H9 (cell line): ENCODE measurements at regions not wholly inside any gene's neighbourhood (a gene's known extent, or its start where the extent isn't known, plus 50 kb on each side); places are given as distances from the start of the nearest gene placed in this dataset.

ENCODE experiments used
- DNase-seq: peaks from one replicate; pipeline ENCODE4 v3.0.0-alpha.2; 2017
- H2AFZ ChIP-seq: one replicate; pipeline ENCODE4 v1.6.1; 2013; ENCODE audit warnings: mild to moderate bottlenecking, low read length, control low read depth, moderate library complexity
- H2AK5ac ChIP-seq: 2 replicates; pipeline ENCODE4 v1.6.1; 2013; ENCODE audit warnings: low read length, control low read depth, mixed read lengths; ENCODE audit not compliant: insufficient read length
- H2BK120ac ChIP-seq: one replicate; pipeline ENCODE4 v1.6.1; 2013; ENCODE audit warnings: low read depth, mild to moderate bottlenecking, low read length, control low read depth, inconsistent platforms; ENCODE audit not compliant: poor library complexity, severe bottlenecking
- H2BK12ac ChIP-seq: 2 replicates; pipeline ENCODE4 v1.6.1; 2013; ENCODE audit warnings: low read length, control low read depth, mixed read lengths, low read depth; ENCODE audit not compliant: insufficient read length
- H2BK15ac ChIP-seq: 2 replicates; pipeline ENCODE4 v1.6.1; 2013; ENCODE audit warnings: low read depth, low read length, control low read depth
- H2BK20ac ChIP-seq: one replicate; pipeline ENCODE4 v1.6.1; 2013; ENCODE audit warnings: low read depth, mild to moderate bottlenecking, low read length, control low read depth, inconsistent platforms; ENCODE audit not compliant: poor library complexity, severe bottlenecking
- H2BK5ac ChIP-seq: 2 replicates; pipeline ENCODE4 v1.6.1; 2013; ENCODE audit warnings: low read length, control low read depth, mixed read lengths; ENCODE audit not compliant: insufficient read length
- H3K14ac ChIP-seq: 2 replicates; pipeline ENCODE4 v1.6.1; 2013; ENCODE audit warnings: low read length, control low read depth; ENCODE audit not compliant: insufficient read depth
- H3K18ac ChIP-seq: 2 replicates; pipeline ENCODE4 v1.6.1; 2013; ENCODE audit warnings: low read depth, mild to moderate bottlenecking, mixed read lengths, low read length, control low read depth; ENCODE audit not compliant: insufficient read length
- H3K23ac ChIP-seq: 2 replicates; pipeline ENCODE4 v1.6.1; 2013; ENCODE audit warnings: low read length, control low read depth, mixed read lengths, low read depth; ENCODE audit not compliant: insufficient read length
- H3K23me2 ChIP-seq: 2 replicates; pipeline ENCODE4 v1.6.1; 2013; ENCODE audit warnings: low read depth, mild to moderate bottlenecking, mixed read lengths, low read length, control low read depth; ENCODE audit not compliant: insufficient read length, poor library complexity, severe bottlenecking
- H3K27ac ChIP-seq: 2 replicates; pipeline ENCODE4 v1.5.1; 2013; ENCODE audit warnings: low read length, control low read depth, mixed read lengths, low read depth; ENCODE audit not compliant: insufficient read length
- H3K27me3 ChIP-seq: 2 replicates; pipeline ENCODE4 v1.6.1; 2013; ENCODE audit warnings: low read length, control low read depth, inconsistent platforms; ENCODE audit not compliant: insufficient read depth
- H3K4ac ChIP-seq: 2 replicates; pipeline ENCODE4 v1.6.1; 2013; ENCODE audit warnings: low read depth, mild to moderate bottlenecking, control low read depth, inconsistent platforms, low read length, moderate library complexity
- H3K4me1 ChIP-seq: 2 replicates; pipeline ENCODE4 v1.6.1; 2013; ENCODE audit warnings: low read length, control low read depth, inconsistent platforms; ENCODE audit not compliant: insufficient read depth
- H3K4me2 ChIP-seq: 2 replicates; pipeline ENCODE4 v1.6.1; 2013; ENCODE audit warnings: low read length, control low read depth, mixed read lengths; ENCODE audit not compliant: insufficient read length, insufficient read depth
- H3K56ac ChIP-seq: 2 replicates; pipeline ENCODE4 v1.6.1; 2013; ENCODE audit warnings: low read depth, mild to moderate bottlenecking, mixed read lengths, low read length, control low read depth; ENCODE audit not compliant: insufficient read length
- H3K79me1 ChIP-seq: 2 replicates; pipeline ENCODE4 v1.6.1; 2013; ENCODE audit warnings: low read depth, mild to moderate bottlenecking, moderate library complexity, low read length, control low read depth, inconsistent platforms; ENCODE audit not compliant: insufficient read depth, poor library complexity, severe bottlenecking
- H3K79me2 ChIP-seq: 2 replicates; pipeline ENCODE4 v1.6.1; 2013; ENCODE audit warnings: low read length, control low read depth, inconsistent platforms; ENCODE audit not compliant: insufficient read depth
- H3K9ac ChIP-seq: 2 replicates; pipeline ENCODE4 v1.6.1; 2013; ENCODE audit warnings: low read length, control low read depth, mixed read lengths; ENCODE audit not compliant: insufficient read length; ENCODE audit errors: extremely low read depth
- H3K9me3 ChIP-seq: one replicate; pipeline ENCODE4 v1.6.1; 2013; ENCODE audit warnings: low read depth, low read length, inconsistent platforms; ENCODE audit not compliant: control insufficient read depth
- H3T11ph ChIP-seq: one replicate; pipeline ENCODE4 v1.6.1; 2013; ENCODE audit warnings: mild to moderate bottlenecking, low read length, control low read depth, inconsistent platforms
- H4K20me1 ChIP-seq: one replicate; pipeline ENCODE4 v1.6.1; 2013; ENCODE audit not compliant: control insufficient read depth, insufficient read length, insufficient read depth
- H4K5ac ChIP-seq: 2 replicates; pipeline ENCODE4 v1.6.1; 2013; ENCODE audit warnings: low read depth, mild to moderate bottlenecking, mixed read lengths, low read length, control low read depth; ENCODE audit not compliant: insufficient read length
- H4K8ac ChIP-seq: replicated peaks from 2 replicates; pipeline ENCODE4 v1.6.1; 2013; ENCODE audit warnings: low read length, control low read depth, mixed read lengths, low read depth; ENCODE audit not compliant: insufficient read length
- H4K91ac ChIP-seq: 2 replicates; pipeline ENCODE4 v1.6.1; 2013; ENCODE audit warnings: low read depth, mild to moderate bottlenecking, moderate library complexity, mixed read lengths, low read length, control low read depth; ENCODE audit not compliant: insufficient read length
- H3K27ac Mint-ChIP-seq, 3 experiments: 2 replicates in 2 of 3; 3 replicates in 1 of 3; pipeline ENCODE4 v1.8.0; 2020 to 2021; ENCODE audit warnings: mixed read lengths in 3 of 3, mild to moderate bottlenecking in 1 of 3, moderate library complexity in 1 of 3
- H3K27me3 Mint-ChIP-seq: 2 replicates; pipeline ENCODE4 v1.8.0; 2021; ENCODE audit warnings: low read depth, mild to moderate bottlenecking, moderate library complexity, mixed read lengths
- H3K36me3 Mint-ChIP-seq, 3 experiments: 2 replicates in 2 of 3; 3 replicates in 1 of 3; pipeline ENCODE4 v1.8.0; 2020 to 2021; ENCODE audit warnings: low read depth in 3 of 3, mixed read lengths in 3 of 3; ENCODE audit not compliant: insufficient read depth in 1 of 3
- H3K4me1 Mint-ChIP-seq, 2 experiments: 2 replicates each; pipeline ENCODE4 v1.8.0; 2020; ENCODE audit warnings: mixed read lengths in 2 of 2
- H3K4me3 Mint-ChIP-seq, 2 experiments: 2 replicates in 1 of 2; 3 replicates in 1 of 2; pipeline ENCODE4 v1.8.0; 2020 to 2021; ENCODE audit warnings: mild to moderate bottlenecking in 2 of 2, mixed read lengths in 2 of 2, moderate library complexity in 1 of 2
- H3K9me3 Mint-ChIP-seq, 2 experiments: 2 replicates in 1 of 2; 3 replicates in 1 of 2; pipeline ENCODE4 v1.8.0; 2020; ENCODE audit warnings: mild to moderate bottlenecking in 2 of 2, mixed read lengths in 2 of 2, moderate library complexity in 1 of 2
- WGBS: extraction: QIAGEN DNeasy Blood & Tissue Kit; methylation state at CpG from one replicate; pipeline ENCODE4 v1.1.7; 2013; ENCODE audit warnings: missing lambda C conversion rate, low lambda C conversion rate, mixed read lengths; ENCODE audit not compliant: insufficient read length; ENCODE audit errors: extremely low coverage; 5-methylcytosine and 5-hydroxymethylcytosine counted together
- TF ChIP-seq, protein P1 (sequence below): fragments of 200-600 bp; sonication (generic); conservative IDR thresholded peaks from 3 replicates; pipeline ENCODE4 v1.8.0; 2021; ENCODE audit warnings: antibody characterized with exemption, mild to moderate bottlenecking

- Histone ChIP-seq H3K9ac (no peak overlapping the region), H4K91ac (no peak overlapping the region), H3K18ac (no peak overlapping the region), H3K27ac (no peak overlapping the region), H3K79me2 (no peaks in the 10 kb centered on the region), H2BK12ac (no peak overlapping the region), H3T11ph (no peak overlapping the region), H3K23me2 (no peaks in the 10 kb centered on the region), H3K23ac (no peak overlapping the region), H2BK20ac (no peak overlapping the region), H3K4me2 (no peak overlapping the region), H3K9me3 (no peaks in the 10 kb centered on the region), H3K4me1 (no peaks in the 10 kb centered on the region), H4K5ac (no peak overlapping the region), H4K20me1 (no peaks in the 10 kb centered on the region), H3K56ac (no peak overlapping the region), H2BK120ac (no peak overlapping the region), H2BK15ac (no peak overlapping the region), H2AFZ (no peak overlapping the region), H3K14ac (no peak overlapping the region), H3K4ac (no peak overlapping the region), H2BK5ac (no peak overlapping the region), H3K79me1 (no peaks in the 10 kb centered on the region), H4K8ac (no peak overlapping the region), H2AK5ac (no peak overlapping the region), H3K27me3 (no peaks in the 10 kb centered on the region)
- TF ChIP-seq, protein P1, sequence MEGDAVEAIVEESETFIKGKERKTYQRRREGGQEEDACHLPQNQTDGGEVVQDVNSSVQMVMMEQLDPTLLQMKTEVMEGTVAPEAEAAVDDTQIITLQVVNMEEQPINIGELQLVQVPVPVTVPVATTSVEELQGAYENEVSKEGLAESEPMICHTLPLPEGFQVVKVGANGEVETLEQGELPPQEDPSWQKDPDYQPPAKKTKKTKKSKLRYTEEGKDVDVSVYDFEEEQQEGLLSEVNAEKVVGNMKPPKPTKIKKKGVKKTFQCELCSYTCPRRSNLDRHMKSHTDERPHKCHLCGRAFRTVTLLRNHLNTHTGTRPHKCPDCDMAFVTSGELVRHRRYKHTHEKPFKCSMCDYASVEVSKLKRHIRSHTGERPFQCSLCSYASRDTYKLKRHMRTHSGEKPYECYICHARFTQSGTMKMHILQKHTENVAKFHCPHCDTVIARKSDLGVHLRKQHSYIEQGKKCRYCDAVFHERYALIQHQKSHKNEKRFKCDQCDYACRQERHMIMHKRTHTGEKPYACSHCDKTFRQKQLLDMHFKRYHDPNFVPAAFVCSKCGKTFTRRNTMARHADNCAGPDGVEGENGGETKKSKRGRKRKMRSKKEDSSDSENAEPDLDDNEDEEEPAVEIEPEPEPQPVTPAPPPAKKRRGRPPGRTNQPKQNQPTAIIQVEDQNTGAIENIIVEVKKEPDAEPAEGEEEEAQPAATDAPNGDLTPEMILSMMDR, result no peak
- Mint-ChIP-seq H3K36me3 (no peaks in the 10 kb centered on the region), H3K4me1 (peaks cover 0 to 5% of the 10 kb centered on the region in 2 experiments; a peak in 2 of 4 replicates), H3K27me3 (no peaks in the 10 kb centered on the region), H3K4me3 (no peak overlapping the region), H3K27ac (no peak overlapping the region), H3K9me3 (no peaks in the 10 kb centered on the region)
- DNase-seq, result no peak
- WGBS, result no CpG with 5 or more reads among the region's 3 CpGs
Observed at GRCh38 chr10:63735305-63735704, 214.1 kb downstream of the REEP3 start.
